CD4-positive, alpha-beta T cell (primary cell): ENCODE measurements at regions not wholly inside any gene's neighbourhood (a gene's known extent, or its start where the extent isn't known, plus 50 kb on each side); places are given as distances from the start of the nearest gene placed in this dataset.

Source experiments
- ATAC-seq: fragments of 200-7000 bp; cut with Tn5 transposase; one replicate; pipeline ENCODE4 v1.10.0; 2022; ENCODE audit warnings: mild to moderate bottlenecking; ENCODE audit not compliant: poor library complexity
- CTCF ChIA-PET: fragments of 350-600 bp; sonication (Branson Sonifier 250); formaldehyde crosslinking; loops from one replicate; lab custom pipeline; 2021; ENCODE audit warnings: antibody characterized with exemption, inconsistent platforms; lab: Charles Lee
- POLR2A ChIA-PET: fragments of 350-600 bp; sonication (Branson Sonifier 250); formaldehyde crosslinking; loops from one replicate; lab custom pipeline; 2021; ENCODE audit warnings: antibody characterized with exemption, inconsistent platforms; lab: Charles Lee
- DNase-seq, 14 experiments: peaks; one replicate each; pipeline ENCODE4 v3.0.0-alpha.2; 2013 to 2020; ENCODE audit warnings: mixed read lengths in 2 of 14
- H3K27ac ChIP-seq, 2 donors: one replicate each; pipeline versions ENCODE4 v1.5.1 to v1.7.0; 2013; ENCODE audit warnings: low read length in 2 of 2, low read depth in 1 of 2, mild to moderate bottlenecking in 1 of 2
- H3K27me3 ChIP-seq, 2 experiments: 1 replicate in 1 of 2; 2 replicates in 1 of 2; pipeline versions ENCODE4 v1.6.1 to v1.7.0; 2013; ENCODE audit warnings: low read length in 2 of 2, control low read depth in 1 of 2, mild to moderate bottlenecking in 1 of 2, moderate library complexity in 1 of 2; ENCODE audit not compliant: insufficient read depth in 2 of 2, control insufficient read depth in 1 of 2
- H3K36me3 ChIP-seq: one replicate; pipeline ENCODE4 v1.6.1; 2013; ENCODE audit warnings: low read length, control low read depth; ENCODE audit not compliant: insufficient read depth
- H3K4me1 ChIP-seq: one replicate; pipeline ENCODE4 v1.6.1; 2013; ENCODE audit warnings: low read length, control low read depth; ENCODE audit not compliant: insufficient read depth
- H3K4me3 ChIP-seq: one replicate; pipeline ENCODE4 v1.5.1; 2013; ENCODE audit warnings: mild to moderate bottlenecking, low read length, moderate library complexity
- H3K9me3 ChIP-seq, 2 experiments: 1 replicate in 1 of 2; 2 replicates in 1 of 2; pipeline versions ENCODE4 v1.6.1 to v1.7.0; 2013; ENCODE audit warnings: low read length in 2 of 2, mild to moderate bottlenecking in 2 of 2, control low read depth in 1 of 2, moderate library complexity in 1 of 2; ENCODE audit not compliant: control insufficient read depth in 1 of 2, insufficient read depth in 1 of 2
- H3K27ac Mint-ChIP-seq: one replicate; pipeline ENCODE4 v1.8.0; 2020; ENCODE audit warnings: mixed read lengths
- H3K27me3 Mint-ChIP-seq: one replicate; pipeline ENCODE4 v1.8.0; 2021; ENCODE audit warnings: mixed read lengths
- H3K36me3 Mint-ChIP-seq: one replicate; pipeline ENCODE4 v1.8.0; 2021; ENCODE audit warnings: low read depth, mixed read lengths
- H3K4me1 Mint-ChIP-seq: one replicate; pipeline ENCODE4 v1.8.0; 2021; ENCODE audit warnings: low read depth, mixed read lengths
- H3K4me3 Mint-ChIP-seq: one replicate; pipeline ENCODE4 v1.8.0; 2020; ENCODE audit warnings: mild to moderate bottlenecking, mixed read lengths
- H3K9me3 Mint-ChIP-seq: one replicate; pipeline ENCODE4 v1.8.0; 2020; ENCODE audit warnings: mixed read lengths
- CTCF ChIP-seq: fragments of 200-600 bp; IDR thresholded peaks from one replicate; pipeline ENCODE4 v1.8.0; 2022; ENCODE audit warnings: antibody characterized with exemption, mild to moderate bottlenecking
- intact Hi-C, 2 experiments: fragments of 100-400 bp; cut with DNase I in 1 of 2; cut with micrococcal nuclease in 1 of 2; formaldehyde crosslinking; loops; one replicate each; pipeline versions ENCODE4 v1.15.1 to v1.9.0; 2023 to 2025; cut with DNase I, micrococcal nuclease

DNA sequence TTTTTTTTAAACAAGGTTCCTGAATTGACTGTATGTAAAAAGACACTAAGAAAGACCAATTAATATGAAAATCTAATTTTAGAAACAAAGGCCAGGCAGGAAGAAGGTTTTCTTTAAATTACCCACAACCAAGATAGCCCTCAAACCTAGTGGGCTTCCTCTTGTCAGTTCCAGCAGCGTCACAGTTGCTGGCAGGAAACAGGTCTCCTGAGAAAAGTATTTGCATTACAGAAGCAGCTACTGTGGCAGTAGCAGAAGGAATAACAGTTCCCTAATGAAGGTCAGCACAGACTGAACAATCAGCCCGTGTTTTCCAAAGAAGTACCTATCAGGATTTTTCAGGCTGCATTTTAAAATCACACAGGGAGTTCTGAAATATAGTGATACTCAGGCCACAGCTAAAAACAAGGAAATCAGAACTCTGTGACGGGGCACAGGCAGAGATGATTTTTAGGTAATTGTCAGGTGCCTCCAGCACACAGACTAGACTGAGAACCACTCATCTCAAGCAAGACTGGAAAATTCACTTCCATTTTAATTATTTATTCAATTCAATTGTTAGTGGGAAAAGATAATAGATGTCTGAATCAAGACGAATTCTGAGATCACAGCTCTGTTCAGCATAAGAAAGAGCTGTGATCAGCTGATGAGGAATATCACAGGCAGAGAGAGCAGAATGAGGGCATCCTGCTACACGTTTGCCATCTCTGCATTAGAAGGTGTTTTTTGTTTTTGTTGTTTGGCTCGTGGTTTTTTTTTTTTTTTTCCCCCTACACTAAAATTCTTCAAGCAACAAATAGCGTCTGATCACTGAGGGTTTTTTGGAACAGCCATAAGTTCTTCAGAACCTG lies 230.5 kb upstream of the KHDRBS2 start:
- Histone ChIP-seq H3K27ac (no peak overlapping the region), H3K36me3 (no peaks in the 10 kb centered on the region), H3K4me3 (no peak overlapping the region), H3K4me1 (no peaks in the 10 kb centered on the region), H3K27me3 (no peaks in the 10 kb centered on the region), H3K9me3 (no peaks in the 10 kb centered on the region)
- no peak for ATAC-seq
- no peaks in the 10 kb centered on the region for H3K27me3 Mint-ChIP-seq
- CTCF ChIA-PET, result no interaction called here
- POLR2A ChIA-PET, result no interaction called here
- DNase-seq, result no peak
- intact Hi-C loops, result no loop called here
- no peak overlapping the region for H3K27ac Mint-ChIP-seq
- TF ChIP-seq CTCF, result no peak
- no peaks in the 10 kb centered on the region for H3K36me3 Mint-ChIP-seq
- no peak overlapping the region for H3K4me3 Mint-ChIP-seq
- H3K4me1 Mint-ChIP-seq, result no peaks in the 10 kb centered on the region
- peaks cover 12% of the 10 kb centered on the region for H3K9me3 Mint-ChIP-seq

DNA sequence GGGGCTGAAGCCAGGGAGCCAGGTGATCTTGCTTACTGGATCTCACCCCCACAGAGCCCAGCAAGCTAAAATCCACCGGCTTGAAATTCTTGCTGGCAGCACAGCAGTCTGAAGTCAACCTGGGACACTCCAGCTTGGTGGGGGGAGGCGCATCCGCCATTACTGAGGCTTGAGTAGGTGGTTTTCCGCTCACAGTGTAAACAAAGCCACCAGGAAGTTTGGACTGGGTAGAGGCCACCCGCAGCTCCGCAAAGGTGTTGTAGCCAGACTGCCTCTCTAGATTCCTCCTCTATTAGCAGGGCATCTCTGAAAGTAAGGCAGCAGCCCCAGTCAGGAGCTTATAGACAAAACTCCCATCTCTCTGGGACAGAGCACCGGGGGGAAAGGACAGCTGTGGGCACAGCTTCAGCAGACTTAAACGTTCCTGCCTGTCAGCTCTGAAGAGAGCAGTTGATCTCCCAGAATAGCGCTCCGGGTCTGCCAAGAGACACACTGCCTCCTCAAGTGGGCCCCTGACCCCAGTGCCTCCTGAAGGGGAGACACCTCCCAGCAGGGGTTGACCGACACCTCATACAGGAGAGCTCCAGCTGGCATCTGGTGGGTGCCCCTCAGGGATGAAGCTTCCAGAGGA lies 206.3 kb upstream of the KHDRBS2 start:
- H3K4me3 ChIP-seq, result no peak overlapping the region
- intact Hi-C loops, result no loop called here
- peaks cover 19% of the 10 kb centered on the region for H3K9me3 Mint-ChIP-seq
- no peak for DNase-seq
- H3K9me3 ChIP-seq, result peaks cover 6 to 11% of the 10 kb centered on the region in 2 experiments
- no peaks in the 10 kb centered on the region for H3K4me1 Mint-ChIP-seq
- H3K27ac ChIP-seq, result no peak overlapping the region
- CTCF ChIA-PET, result no interaction called here
- H3K4me1 ChIP-seq, result no peaks in the 10 kb centered on the region
- POLR2A ChIA-PET, result no interaction called here
- no peak overlapping the region for H3K4me3 Mint-ChIP-seq
- H3K27me3 Mint-ChIP-seq, result no peaks in the 10 kb centered on the region
- H3K36me3 Mint-ChIP-seq, result no peaks in the 10 kb centered on the region
- no peak overlapping the region for H3K27ac Mint-ChIP-seq
- ATAC-seq, result no peak
- no peak for TF ChIP-seq CTCF
- no peaks in the 10 kb centered on the region for H3K36me3 ChIP-seq
- H3K27me3 ChIP-seq, result no peaks in the 10 kb centered on the region

DNA sequence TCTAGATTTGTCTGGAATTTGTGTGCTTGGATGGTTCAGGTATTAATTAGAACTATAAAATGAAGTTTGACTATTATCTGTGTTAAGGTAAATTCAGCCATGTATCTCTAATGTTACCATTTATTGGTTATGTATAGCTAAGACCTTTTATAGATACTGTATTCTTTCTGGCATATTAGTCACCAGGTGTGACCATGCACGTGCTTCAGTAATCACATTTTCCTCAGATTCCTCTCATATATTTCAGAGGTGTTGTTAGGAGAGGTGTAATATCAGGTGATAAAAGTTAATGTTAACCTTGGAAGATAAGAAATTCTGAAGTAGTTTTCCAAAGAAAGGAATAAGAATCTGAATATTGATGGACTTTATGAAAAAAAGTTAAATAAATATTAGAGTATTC lies 194.5 kb upstream of the KHDRBS2 start:
- H3K9me3 Mint-ChIP-seq, result peaks cover 7% of the 10 kb centered on the region
- no peak overlapping the region for H3K4me3 ChIP-seq
- ChIA-PET CTCF (no interaction called here), POLR2A (no interaction called here)
- H3K27me3 ChIP-seq, result no peaks in the 10 kb centered on the region
- no peaks in the 10 kb centered on the region for H3K4me1 Mint-ChIP-seq
- no peaks in the 10 kb centered on the region for H3K36me3 Mint-ChIP-seq
- DNase-seq (no peak), ATAC-seq (no peak)
- TF ChIP-seq CTCF, result no peak
- no peak overlapping the region for H3K27ac ChIP-seq
- H3K9me3 ChIP-seq, result no peaks in the 10 kb centered on the region
- intact Hi-C loops, result no loop called here
- no peaks in the 10 kb centered on the region for H3K27me3 Mint-ChIP-seq
- no peaks in the 10 kb centered on the region for H3K36me3 ChIP-seq
- H3K27ac Mint-ChIP-seq, result no peak overlapping the region
- no peaks in the 10 kb centered on the region for H3K4me1 ChIP-seq
- H3K4me3 Mint-ChIP-seq, result no peak overlapping the region
